Stimulated activated CD4-positive, alpha-beta T cell treated with anti-CD3 and anti-CD28 coated beads, Interleukin-1b, Interleukin-23, amount 100 ng/mL, for 48 hours (primary cell): ENCODE measurements at regions not wholly inside any gene's neighbourhood (a gene's known extent, or its start where the extent isn't known, plus 50 kb on each side); places are given as distances from the start of the nearest gene placed in this dataset.

Source experiments
- DNase-seq: peaks from one replicate; pipeline ENCODE4 v3.0.0-alpha.2; 2020

DNA sequence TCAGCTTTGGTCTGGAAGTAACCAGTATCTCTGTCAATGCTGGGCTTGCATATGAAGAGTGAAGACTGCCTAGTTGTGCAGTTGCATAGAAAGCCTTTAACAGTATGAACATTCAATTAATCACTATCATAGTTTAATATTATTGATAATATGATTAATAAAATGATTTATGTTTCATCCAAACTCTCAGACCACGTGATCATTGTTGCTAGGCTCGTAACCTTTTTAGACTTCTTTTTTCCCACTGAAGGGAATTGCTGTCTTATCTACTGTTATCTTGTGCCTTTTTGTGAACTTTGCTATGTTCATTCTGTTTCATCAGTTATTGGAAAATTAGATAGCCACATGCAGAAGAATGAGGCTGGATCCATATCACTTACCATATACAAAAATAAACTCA lies 536.4 kb upstream of the NOVA1 start:
- no peak for DNase-seq

DNA sequence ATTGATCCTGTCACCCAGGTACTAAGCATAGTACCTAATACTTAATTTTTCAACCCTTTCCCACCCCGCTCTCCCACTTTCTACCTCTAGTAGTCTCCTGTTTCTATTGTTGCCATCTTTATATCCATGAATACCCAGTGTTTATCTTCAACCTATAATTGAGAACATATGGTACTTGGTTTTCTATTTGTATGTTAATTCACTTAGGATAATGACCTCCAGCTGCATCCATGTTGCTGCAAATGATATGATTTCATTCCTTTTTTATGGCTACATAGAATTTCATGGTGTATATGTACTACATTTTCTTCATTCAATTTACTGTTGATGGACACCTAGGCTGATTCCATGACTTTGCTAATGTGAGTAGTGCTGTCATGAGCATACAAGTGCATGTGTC lies 547.3 kb upstream of the NOVA1 start:
- no peak for DNase-seq

DNA sequence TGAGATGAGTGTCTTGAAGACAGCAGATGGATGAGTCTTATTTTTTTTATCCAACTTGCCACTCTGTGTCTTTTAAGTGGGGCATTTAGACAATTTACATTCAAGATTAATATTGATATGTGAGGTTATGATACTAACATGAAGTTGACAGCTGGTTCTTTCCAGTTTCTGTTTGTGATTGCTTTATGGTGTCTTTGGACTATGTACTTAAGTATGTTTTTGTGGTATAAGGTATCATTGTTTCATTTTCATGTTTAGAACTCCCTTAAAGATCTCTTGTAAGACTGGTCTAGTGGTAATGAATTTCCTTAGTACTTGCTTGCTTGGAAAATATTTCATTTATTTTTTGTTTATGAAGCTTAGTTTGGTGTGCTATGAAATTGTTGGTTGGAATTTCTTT lies 550.3 kb upstream of the NOVA1 start:
- no peak for DNase-seq

DNA sequence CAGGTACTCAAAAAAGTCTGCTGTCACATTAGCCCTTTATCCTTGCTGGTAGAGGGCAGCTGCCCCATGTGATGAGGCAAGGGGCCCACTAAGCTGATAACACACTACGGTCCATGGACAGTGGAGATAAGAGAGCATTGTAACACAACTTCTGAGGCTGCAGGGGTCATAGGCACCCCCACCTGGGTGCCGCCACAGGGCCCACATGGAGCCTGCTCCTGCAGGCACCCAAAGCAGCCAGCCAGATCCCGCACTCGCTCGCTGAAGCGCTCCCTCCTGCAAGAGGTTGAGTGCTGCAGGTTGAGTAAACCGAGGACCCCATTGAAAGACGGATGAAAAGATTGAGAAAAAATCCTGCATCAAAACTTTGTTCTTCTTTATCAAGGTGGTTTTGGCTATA lies 566.3 kb upstream of the NOVA1 start:
- DNase-seq: no peak

DNA sequence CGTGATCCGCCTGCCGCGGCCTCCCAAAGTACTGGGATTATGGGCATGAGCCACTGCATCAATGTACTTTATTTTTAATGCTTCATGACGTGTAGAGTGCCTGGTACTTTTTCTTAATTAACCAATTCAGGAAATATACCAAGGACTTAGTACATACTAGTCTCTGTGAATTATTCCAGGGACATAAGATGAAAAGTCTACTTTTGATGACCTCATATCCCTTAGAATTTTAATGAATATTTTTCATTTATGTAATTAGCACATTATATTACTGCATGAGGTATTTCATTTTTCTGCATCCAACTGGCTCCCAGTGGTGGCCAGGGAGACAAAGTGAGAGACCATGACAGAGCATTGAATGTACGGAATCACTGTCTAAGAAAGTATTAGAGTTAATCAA lies 577.7 kb upstream of the NOVA1 start:
- DNase-seq: no peak

DNA sequence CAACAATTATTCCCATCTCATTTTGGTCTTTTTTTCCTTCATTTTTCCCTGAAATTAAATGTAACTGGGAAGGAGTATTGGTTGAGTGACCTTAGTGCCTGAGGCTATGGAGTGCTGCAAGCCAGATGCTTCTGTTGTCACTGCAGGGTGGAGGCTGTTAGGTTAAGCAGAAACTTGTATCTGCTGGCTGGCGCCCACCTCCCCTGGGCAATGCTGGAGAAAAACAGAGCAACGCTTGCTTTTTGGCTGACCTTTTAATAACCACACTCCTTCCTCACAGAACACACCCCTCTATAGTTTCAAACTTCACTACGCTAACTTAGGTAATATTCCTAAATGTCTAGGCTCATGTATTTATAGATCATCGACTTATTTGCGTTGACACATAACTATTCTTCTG lies 583.5 kb upstream of the NOVA1 start:
- no peak for DNase-seq

DNA sequence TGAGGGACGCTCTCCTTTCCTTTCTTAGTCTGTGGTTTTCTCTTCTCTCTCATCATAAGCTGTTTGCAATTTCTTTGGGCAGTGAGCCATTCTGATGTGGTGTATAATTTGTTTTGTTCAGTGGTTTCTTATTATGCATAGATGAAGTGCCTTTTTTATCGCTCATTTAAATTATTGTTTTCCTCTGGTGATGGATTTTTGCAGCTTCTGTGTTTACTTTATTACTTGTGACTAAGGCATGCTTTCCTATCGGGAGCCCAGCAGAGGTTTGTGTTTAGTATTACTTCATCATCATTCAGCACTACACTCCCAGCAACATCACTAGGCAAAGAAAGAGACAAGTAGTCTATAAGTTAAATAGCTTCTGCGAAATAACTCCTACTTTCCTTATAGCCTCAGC lies 586.6 kb upstream of the NOVA1 start:
- no peak for DNase-seq

DNA sequence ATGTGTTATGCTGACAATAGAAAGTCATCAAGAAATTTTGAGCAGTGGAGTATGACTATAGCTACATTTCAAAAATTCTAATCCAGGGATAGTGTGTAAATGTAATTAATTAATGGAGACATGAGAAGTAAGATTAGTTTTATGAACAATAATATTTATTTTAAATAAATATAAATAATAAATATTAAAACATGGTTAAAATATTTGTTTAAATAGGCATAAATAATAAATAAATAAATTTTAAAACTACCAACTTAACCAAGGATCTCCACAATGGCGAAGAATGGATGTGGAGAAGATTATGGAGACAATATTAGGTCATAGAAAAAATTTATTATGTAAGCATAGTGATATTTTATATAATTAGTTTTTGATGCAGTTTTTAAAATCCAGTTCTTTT lies 588.2 kb upstream of the NOVA1 start:
- no peak for DNase-seq

DNA sequence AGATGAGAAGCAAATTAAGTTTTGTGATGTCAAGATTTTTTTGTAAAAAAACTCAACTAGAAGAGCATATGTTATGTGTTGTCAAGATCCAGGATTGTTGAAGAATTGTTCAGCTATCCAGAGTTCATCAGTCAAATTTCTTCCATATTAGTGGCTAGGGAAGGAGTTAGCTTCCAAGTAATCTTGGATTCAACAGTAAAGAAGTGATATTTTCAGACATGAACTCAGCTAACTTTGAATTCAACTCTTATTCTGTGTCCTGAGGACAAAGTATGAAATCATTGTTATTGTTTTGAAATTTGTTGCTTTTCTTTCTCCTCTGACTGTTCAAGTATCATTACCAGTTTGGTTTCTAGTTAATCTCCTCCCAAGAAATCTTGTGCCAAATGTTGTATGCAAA lies 589.3 kb upstream of the NOVA1 start:
- no peak for DNase-seq

DNA sequence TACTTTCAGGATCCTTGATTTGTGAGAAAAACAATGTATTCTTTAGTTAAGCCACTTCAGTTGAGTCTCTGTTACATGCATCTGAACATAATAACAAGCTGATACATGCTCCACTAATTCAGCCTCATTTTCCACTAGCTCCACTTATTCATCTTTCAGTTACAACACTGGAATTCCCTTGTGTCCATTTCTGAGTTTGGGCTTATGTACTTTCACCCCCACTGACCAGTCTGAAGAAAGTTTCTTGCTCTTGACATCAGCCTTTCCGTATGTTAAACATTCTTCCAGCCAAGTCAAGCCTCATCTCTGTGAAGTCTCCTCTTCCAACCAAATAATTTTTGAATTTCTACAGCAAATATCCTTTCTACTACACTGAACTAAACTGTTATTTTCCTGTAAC lies 592.5 kb upstream of the NOVA1 start:
- DNase-seq: no peak

DNA sequence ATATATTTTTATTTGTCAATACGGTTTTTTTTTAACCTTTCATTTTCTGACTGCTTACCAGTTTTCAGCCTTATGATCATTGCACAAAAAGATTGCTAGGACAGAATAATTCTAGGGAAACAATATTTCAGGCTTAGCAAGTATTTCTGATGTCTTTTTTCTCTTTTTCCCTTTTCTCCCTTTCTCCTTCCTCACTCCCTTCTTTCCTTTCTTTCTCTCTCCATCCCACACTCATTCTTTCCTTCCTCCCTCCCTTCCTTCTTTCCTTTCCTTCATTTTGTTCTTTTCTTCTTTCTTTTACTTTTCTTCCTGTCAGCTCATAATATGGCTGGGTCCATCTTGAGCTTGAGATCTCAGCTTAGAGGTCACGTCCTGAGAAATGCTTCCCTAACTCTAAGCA lies 601.4 kb upstream of the NOVA1 start:
- no peak for DNase-seq

DNA sequence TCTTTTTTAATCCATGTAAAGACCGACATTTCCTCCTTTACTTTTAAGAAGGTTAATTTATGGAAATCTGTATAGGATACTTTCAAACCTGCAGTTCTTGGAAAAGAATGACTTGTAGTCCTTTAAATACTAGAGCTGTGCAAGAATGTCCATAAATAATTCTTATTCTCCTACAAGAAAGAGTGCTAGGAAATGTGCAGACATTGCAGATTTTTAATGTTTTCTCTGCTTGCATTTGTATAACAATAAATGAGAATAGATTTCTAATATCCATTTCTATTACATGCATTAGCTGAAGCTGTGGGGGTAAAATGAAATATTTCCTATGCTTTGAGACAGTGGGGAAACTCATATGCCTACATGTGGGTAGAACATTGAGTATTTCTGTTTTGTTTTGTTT lies 607.2 kb upstream of the NOVA1 start:
- no peak for DNase-seq

DNA sequence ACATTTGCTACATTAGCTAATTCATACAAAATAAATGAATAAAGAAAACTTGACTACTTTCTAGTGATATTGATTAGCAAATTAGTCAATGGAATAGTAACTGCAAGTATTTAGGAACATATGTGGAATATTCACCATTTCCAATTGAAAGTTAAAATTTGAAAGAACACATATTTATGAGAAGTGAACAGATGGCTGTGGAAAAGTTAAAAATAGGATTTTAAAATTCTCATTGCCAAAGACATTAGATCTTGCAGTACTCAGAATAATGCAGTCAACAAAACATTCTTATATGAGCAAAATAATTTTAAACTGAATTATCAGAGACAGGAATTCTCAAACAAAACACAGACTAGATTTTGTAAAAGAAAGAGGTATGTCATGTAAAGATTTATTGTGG lies 613.9 kb upstream of the NOVA1 start:
- DNase-seq: no peak

DNA sequence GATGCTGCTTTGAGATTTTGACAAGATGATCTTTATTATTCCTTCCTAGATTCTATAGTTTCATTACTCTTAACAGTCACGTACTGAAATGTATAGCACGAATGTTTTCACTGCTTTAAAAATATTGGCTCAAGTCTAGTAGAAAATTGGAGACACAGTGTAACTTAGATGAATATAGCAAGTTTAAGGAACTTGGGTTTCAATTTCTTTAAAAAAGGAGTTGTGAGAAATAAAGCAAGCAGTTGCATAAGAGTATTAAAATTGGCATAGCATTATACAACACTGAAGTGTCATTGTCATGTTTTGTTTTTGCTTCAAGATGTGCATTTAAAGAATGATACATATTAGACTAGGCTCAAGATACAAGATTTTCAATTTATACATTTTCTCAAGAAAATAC lies 624.8 kb upstream of the NOVA1 start:
- DNase-seq: no peak

DNA sequence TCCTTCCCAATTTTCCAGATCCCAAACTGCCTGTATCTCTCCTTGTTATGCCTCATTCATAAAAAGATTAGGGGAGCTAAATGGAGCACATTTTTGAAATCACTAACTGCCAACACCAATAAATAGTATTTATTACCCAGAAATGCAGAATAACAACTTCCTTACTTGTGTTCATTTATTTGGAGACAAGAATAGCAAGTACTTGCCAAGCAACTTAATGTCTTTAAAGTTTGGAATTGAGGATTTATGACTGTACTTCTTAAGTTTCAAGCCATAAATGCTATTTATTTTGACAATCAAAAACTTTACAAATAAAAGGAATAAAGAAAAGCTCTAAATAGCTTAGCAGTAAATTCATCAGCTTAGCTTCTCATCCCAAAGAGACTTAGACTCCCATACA lies 626.1 kb upstream of the NOVA1 start:
- no peak for DNase-seq

DNA sequence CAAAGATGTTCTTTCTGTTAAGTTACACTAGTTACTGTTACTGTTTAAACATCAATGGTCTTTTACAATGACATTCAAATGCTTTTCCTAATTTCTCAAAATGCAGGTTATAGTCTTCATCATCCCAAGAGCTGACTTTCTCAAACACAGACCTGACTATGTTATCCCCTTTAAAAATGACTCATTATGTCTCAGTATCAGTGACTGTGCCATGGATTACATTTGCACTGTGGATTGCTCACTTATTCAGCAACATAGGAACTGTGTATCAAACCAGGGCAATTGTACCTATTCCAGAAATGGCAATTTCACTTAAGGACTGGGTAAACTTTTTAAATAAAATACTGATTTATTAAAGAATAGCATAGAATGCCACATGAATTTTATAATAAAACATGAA lies 630.2 kb upstream of the NOVA1 start:
- DNase-seq: no peak

DNA sequence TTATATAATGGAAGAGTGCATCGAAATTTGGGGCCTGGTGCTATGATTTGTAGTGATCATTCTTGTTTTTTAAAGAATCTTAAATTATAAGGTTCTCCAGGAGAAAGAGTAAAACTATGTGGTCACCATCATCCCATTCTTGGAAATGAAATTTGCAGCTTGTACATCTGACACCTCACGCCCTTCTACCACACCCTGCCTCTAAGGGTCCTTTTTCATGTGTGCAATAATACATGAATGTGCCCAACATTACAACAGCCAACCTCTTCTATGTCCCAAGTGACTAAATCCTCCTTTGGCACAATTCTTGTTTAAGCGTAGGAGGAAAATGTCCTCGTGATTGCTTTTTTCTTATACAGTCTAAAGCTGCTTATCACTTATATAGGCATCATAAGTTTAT lies 636.5 kb upstream of the NOVA1 start:
- DNase-seq: no peak

DNA sequence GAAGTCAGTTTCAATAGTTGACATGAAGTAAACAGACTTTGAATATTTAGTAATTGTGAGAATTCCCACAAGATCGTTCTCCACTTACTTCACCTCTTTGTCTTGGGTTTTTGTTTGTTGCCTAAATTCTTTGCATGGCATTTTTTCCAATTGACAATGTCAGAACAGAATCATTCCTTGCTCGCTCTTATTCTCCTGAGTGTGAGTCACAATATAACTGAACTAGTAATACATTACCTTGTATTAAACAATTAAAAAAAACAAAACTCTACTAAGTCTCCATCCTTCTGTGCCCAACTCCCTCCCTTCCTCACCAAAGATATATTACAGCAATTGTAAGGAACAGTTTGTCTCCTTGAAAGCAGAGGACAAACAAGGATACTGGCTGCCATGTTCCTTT lies 638.8 kb upstream of the NOVA1 start:
- no peak for DNase-seq

DNA sequence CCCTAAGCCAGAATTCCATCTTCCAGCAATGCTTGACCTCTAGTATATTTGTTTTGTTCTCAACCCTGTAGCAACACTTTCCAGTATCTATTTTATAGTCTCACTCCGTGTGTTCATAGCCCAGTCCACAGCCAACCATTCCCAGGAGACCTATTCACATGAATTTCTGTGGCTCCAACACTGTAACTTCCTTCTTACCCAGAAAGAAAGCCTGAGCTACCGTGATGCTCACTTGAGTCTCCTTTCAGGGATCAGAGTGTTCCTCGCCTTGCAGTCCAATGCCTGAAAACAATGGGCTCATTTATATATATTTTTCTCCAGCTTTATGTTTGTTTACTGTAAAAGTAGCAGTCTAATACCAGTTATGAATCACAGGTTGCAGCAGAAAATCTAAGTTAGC lies 645.0 kb upstream of the NOVA1 start:
- no peak for DNase-seq

DNA sequence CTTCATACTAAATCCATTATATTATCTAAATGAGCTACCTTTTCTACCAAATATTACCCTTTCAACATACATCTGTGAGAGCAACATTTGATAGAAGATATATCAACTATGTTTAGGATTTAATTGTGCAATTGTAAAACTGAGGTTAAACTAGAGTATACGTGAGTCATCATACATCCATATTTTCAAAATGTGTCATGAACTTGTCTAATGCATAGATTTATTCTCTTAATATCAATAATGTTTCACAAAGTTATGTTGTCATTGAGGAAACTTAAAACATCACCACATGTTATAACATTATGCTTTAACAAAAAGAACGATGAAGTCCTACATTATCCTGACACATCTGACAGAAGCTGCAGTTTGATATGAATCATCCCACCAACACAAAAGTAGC lies 645.5 kb upstream of the NOVA1 start:
- no peak for DNase-seq

DNA sequence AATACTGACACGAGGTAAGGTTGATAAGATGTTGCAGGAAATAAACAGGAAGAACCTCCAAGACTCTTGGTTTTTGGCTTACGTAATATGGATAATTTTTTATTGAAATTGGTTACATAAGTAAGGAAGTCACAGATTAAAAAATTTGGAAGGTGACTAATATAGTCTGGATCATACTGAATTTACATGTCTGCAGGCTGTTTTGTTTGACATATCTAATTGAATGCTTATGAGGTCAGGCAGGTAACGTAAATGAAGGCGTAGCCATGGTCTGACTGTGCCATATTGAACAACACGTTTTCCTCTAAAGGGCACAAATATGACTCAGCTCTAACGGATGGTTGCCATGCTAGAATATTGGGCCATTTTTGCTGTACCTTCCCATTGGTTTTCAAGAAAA lies 648.1 kb upstream of the NOVA1 start:
- DNase-seq: no peak

DNA sequence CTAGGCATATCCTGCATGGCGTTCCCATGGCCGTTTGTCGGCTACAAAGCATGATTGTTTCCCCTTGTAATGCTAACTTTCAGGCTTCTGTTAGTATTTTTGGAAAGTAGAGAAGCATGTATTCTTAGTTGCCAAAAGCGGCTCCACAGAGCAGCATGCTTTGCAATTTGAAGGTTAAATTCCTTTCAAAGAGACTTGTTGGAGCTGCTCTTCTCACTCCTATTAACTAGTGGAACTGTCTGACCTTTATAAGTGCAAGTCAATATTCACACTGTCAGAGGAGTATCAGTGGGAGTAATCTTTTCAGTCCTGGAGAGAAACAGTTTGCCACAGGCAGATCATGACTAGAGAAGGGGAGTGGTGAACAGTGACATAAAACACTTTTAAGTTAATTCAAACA lies 656.1 kb upstream of the NOVA1 start:
- no peak for DNase-seq

DNA sequence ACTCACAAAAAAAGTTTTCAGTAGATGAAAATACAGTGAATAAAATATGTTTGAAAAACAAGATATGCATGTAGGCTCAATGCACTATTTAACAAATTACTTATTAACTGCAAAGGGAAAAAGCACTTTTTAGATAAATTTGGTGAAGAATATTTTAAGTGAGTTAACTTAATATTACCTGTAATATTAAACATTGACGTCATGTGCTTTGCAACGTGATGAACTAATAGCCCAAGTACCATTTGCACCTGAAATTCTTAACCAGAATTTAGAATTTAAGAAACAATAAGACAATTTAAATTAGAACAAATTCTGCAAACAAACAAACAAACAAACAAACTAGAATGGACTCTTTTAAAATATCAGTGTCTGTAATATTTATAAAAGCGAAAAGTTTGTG lies 659.0 kb upstream of the NOVA1 start:
- no peak for DNase-seq

DNA sequence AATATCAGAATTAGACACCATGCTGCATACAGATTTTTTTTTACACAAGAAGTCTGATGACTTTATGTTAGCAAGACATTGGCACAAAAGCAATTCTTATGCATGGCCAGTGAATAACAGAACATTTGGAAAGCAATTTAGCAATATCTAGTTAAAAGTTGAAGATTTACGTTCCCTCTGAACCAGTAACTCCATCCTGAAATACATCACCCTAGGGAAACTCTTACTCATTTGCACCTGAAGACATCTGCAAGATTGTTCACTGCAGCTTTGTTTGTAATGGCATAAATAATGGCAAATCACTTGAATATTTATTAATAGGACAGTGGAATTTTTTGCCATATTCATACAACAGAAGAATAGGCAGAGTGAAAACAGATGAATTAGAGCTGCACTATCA lies 670.0 kb upstream of the NOVA1 start:
- no peak for DNase-seq

DNA sequence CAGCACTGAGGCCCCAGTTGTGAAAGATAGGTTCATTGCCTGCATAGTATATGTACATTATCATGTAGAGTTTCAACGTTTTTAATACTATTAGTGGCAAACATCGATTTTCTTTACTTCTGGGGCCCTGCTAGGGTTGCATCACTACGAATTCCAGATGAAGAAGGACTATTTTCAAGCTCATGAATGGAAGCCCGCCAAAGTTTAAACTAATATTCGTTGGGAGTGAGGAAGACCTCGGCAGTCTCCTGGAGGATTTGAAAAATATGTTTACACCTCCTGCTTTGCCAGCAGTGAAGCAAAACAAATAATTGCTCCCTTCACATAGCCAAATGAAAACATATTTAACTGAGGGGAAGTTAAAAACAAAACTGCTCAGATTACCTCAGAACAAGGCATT lies 672.9 kb upstream of the NOVA1 start:
- no peak for DNase-seq

DNA sequence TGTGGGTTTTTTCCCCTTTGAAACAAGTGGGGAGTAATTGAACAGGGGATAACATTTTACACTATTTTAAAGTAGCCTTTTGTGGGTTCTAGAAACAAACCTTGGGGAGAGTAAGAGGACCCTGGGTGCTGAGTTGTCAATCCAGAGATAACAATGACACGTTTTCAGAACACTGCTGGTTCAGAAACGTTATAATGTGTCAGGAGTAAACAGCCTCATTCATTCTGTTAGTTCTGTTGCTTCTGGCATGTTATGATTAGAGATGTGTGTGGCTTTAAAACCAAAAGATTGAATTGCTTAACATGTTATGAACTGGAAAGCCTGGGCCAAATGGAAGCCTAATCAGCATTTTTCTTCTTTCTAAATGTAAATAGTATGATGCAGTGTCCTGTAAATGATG lies 680.5 kb upstream of the NOVA1 start:
- no peak for DNase-seq
